ENCODE measurements at regions not wholly inside any gene's neighbourhood (a gene's known extent, or its start where the extent isn't known, plus 50 kb on each side); places are given as distances from the start of the nearest gene placed in this dataset.

- Histone ChIP-seq H3K9ac (ENCODE audit: low read length) (no peak overlapping the region), H3K79me2 (ENCODE audit: low read length) (no peaks in the 10 kb centered on the region), H3K9me3 (ENCODE audit: insufficient read depth, low read length) (no peaks in the 10 kb centered on the region), H3K4me1 (ENCODE audit: low read length) (no peaks in the 10 kb centered on the region), H3K27me3 (ENCODE audit: low read depth, low read length) (no peaks in the 10 kb centered on the region; the same call in 1 of the 2 replicates), H3K4me3 (ENCODE audit: low read length) (no peak overlapping the region), H4K20me1 (ENCODE audit: insufficient read depth, low read length) (no peaks in the 10 kb centered on the region), H2AFZ (ENCODE audit: low read depth, low read length) (no peak overlapping the region), H3K4me2 (ENCODE audit: low read length) (no peak overlapping the region), H3K27ac (ENCODE audit: low read length) (no peak overlapping the region), H3K36me3 (replicated peaks; ENCODE audit: low read depth, low read length) (no peaks in the 10 kb centered on the region)
- TF ChIP-seq EZH2phosphoT487 (IDR thresholded peaks at IDR 0.05; ENCODE audit: low read depth) = no peak
- TF ChIP-seq CTCF (IDR thresholded peaks at IDR 0.05; ENCODE audit: low read depth, low read length) = no peak
Observed at GRCh38 chr1:96478228-96478627, 243.4 kb upstream of the PTBP2 start.

- H2AFZ ChIP-seq (ENCODE audit: low read depth, low read length) = no peak overlapping the region
- no peak overlapping the region for H3K4me3 ChIP-seq (ENCODE audit: low read length)
- H3K9ac ChIP-seq (ENCODE audit: low read length) = no peak overlapping the region
- H3K27me3 ChIP-seq (ENCODE audit: low read depth, low read length) = no peaks in the 10 kb centered on the region; the same call in 1 of the 2 replicates
- no peak overlapping the region for H3K4me2 ChIP-seq (ENCODE audit: low read length)
- H3K36me3 ChIP-seq (replicated peaks; ENCODE audit: low read depth, low read length) = no peaks in the 10 kb centered on the region
- no peaks in the 10 kb centered on the region for H3K79me2 ChIP-seq (ENCODE audit: low read length)
- H4K20me1 ChIP-seq (ENCODE audit: insufficient read depth, low read length) = no peaks in the 10 kb centered on the region
- no peaks in the 10 kb centered on the region for H3K9me3 ChIP-seq (ENCODE audit: insufficient read depth, low read length)
- no peak overlapping the region for H3K27ac ChIP-seq (ENCODE audit: low read length)
- H3K4me1 ChIP-seq (ENCODE audit: low read length) = no peaks in the 10 kb centered on the region
- TF ChIP-seq CTCF (IDR thresholded peaks at IDR 0.05; ENCODE audit: low read depth, low read length) (no peak), EZH2phosphoT487 (IDR thresholded peaks at IDR 0.05; ENCODE audit: low read depth) (no peak)
Observed at GRCh38 chr1:96481409-96481808, 240.2 kb upstream of the PTBP2 start.

- H3K4me2 ChIP-seq (ENCODE audit: low read length) = no peak overlapping the region
- no peaks in the 10 kb centered on the region; the same call in 1 of the 2 replicates for H3K27me3 ChIP-seq (ENCODE audit: low read depth, low read length)
- no peaks in the 10 kb centered on the region for H3K36me3 ChIP-seq (replicated peaks; ENCODE audit: low read depth, low read length)
- H4K20me1 ChIP-seq (ENCODE audit: insufficient read depth, low read length) = no peaks in the 10 kb centered on the region
- TF ChIP-seq EZH2phosphoT487 (IDR thresholded peaks at IDR 0.05; ENCODE audit: low read depth) = no peak
- no peak for TF ChIP-seq CTCF (IDR thresholded peaks at IDR 0.05; ENCODE audit: low read depth, low read length)
- H3K4me3 ChIP-seq (ENCODE audit: low read length) = no peak overlapping the region
- no peaks in the 10 kb centered on the region for H3K79me2 ChIP-seq (ENCODE audit: low read length)
- no peak overlapping the region for H3K9ac ChIP-seq (ENCODE audit: low read length)
- no peak overlapping the region for H3K27ac ChIP-seq (ENCODE audit: low read length)
- H3K4me1 ChIP-seq (ENCODE audit: low read length) = no peaks in the 10 kb centered on the region
- H3K9me3 ChIP-seq (ENCODE audit: insufficient read depth, low read length) = no peaks in the 10 kb centered on the region
- no peak overlapping the region for H2AFZ ChIP-seq (ENCODE audit: low read depth, low read length)
Observed at GRCh38 chr1:96482616-96483015, 239.0 kb upstream of the PTBP2 start.

GRCh38 chr1:96487394-96487793 lies 234.2 kb upstream of the PTBP2 start:
- H3K9ac ChIP-seq (ENCODE audit: low read length) = no peak overlapping the region
- H3K36me3 ChIP-seq (replicated peaks; ENCODE audit: low read depth, low read length) = no peaks in the 10 kb centered on the region
- H3K9me3 ChIP-seq (ENCODE audit: insufficient read depth, low read length) = no peaks in the 10 kb centered on the region
- H3K4me3 ChIP-seq (ENCODE audit: low read length) = no peak overlapping the region
- no peaks in the 10 kb centered on the region for H4K20me1 ChIP-seq (ENCODE audit: insufficient read depth, low read length)
- H3K4me1 ChIP-seq (ENCODE audit: low read length) = no peaks in the 10 kb centered on the region
- TF ChIP-seq CTCF (IDR thresholded peaks at IDR 0.05; ENCODE audit: low read depth, low read length) (no peak), EZH2phosphoT487 (IDR thresholded peaks at IDR 0.05; ENCODE audit: low read depth) (no peak)
- no peak overlapping the region for H3K27ac ChIP-seq (ENCODE audit: low read length)
- no peak overlapping the region for H2AFZ ChIP-seq (ENCODE audit: low read depth, low read length)
- peaks cover 3% of the 10 kb centered on the region; the same call in 1 of the 2 replicates for H3K27me3 ChIP-seq (ENCODE audit: low read depth, low read length)
- no peak overlapping the region for H3K4me2 ChIP-seq (ENCODE audit: low read length)
- H3K79me2 ChIP-seq (ENCODE audit: low read length) = no peaks in the 10 kb centered on the region
